Suprapubic skin (tissue), 4 donors: ENCODE measurements at regions not wholly inside any gene's neighbourhood (a gene's known extent, or its start where the extent isn't known, plus 50 kb on each side); places are given as distances from the start of the nearest gene placed in this dataset.

Experiments
- DNase-seq, 2 donors: peaks; one replicate each; pipeline ENCODE4 v3.0.0-alpha.2; 2019; ENCODE audit warnings: low spot score in 2 of 2
- H3K27ac ChIP-seq: fragments of 200-600 bp; sonication (generic); one replicate; pipeline ENCODE4 v1.5.1; 2019
- H3K27me3 ChIP-seq: fragments of 200-600 bp; sonication (generic); one replicate; pipeline ENCODE4 v1.5.1; 2019
- H3K36me3 ChIP-seq: fragments of 200-600 bp; sonication (generic); one replicate; pipeline ENCODE4 v1.5.1; 2019
- H3K4me1 ChIP-seq: fragments of 200-600 bp; sonication (generic); one replicate; pipeline ENCODE4 v1.5.1; 2019
- H3K4me3 ChIP-seq: fragments of 200-600 bp; sonication (generic); one replicate; pipeline ENCODE4 v1.5.1; 2019; ENCODE audit warnings: mild to moderate bottlenecking
- H3K9me3 ChIP-seq: fragments of 200-600 bp; sonication (generic); one replicate; pipeline ENCODE4 v1.5.1; 2019
- EP300 ChIP-seq: sonication (generic); formaldehyde crosslinking; IDR thresholded peaks from one replicate; pipeline ENCODE4 v1.6.1; 2017; ENCODE audit warnings: antibody characterized with exemption
- POLR2A ChIP-seq, 2 donors: fragments of 450-650 bp; IDR thresholded peaks; one replicate each; pipeline ENCODE4 v1.6.1; 2017; ENCODE audit warnings: antibody characterized with exemption in 2 of 2, mild to moderate bottlenecking in 2 of 2, moderate library complexity in 2 of 2
- POLR2AphosphoS5 ChIP-seq, 3 donors: sonication (generic); formaldehyde crosslinking; IDR thresholded peaks; one replicate each; pipeline ENCODE4 v1.6.1; 2017; ENCODE audit warnings: antibody characterized with exemption in 3 of 3
- WGBS: methylation state at CpG from one replicate; pipeline ENCODE4 v1.1.5; 2018; 5-methylcytosine and 5-hydroxymethylcytosine counted together
- TF ChIP-seq, protein P1 (sequence below), 2 donors: fragments of 200-600 bp in 1 of 2; fragments of 450-650 bp in 1 of 2; sonication (generic) in 1 of 2; IDR thresholded peaks; one replicate each; pipeline ENCODE4 v1.5.1; 2016 to 2019; ENCODE audit warnings: antibody characterized with exemption in 2 of 2, mild to moderate bottlenecking in 1 of 2, moderate library complexity in 1 of 2

DNA sequence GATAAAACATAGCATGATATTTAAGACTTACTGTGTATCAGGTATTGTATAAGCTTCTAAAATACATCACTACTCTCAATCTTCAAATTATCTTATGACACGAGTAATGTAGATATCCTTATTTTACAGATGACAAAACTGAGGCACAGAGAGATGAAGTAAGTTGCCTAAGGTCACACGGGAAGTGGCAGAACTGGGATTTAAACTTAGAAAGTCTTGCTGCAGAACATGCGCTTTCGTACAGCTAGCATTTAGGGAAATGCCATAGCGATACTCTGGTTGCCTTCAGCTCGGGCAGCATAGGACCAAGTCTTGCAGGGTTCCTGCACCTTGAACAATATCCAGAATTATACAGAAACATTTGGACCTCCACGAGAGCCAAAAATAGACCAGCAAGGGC, 162.4 kb downstream of the BRMS1L start:
- H3K36me3 ChIP-seq = no peaks in the 10 kb centered on the region
- WGBS = 92% methylated on average over 7 of the region's 7 CpGs
- no peaks in the 10 kb centered on the region for H3K9me3 ChIP-seq
- H3K27ac ChIP-seq = no peak overlapping the region
- H3K4me3 ChIP-seq = no peak overlapping the region
- H3K27me3 ChIP-seq = no peaks in the 10 kb centered on the region
- no peak for DNase-seq
- TF ChIP-seq POLR2A (IDR thresholded peaks at IDR 0.05) (no peak), POLR2AphosphoS5 (IDR thresholded peaks at IDR 0.05) (no peak), EP300 (no peak)
- TF ChIP-seq, protein P1, sequence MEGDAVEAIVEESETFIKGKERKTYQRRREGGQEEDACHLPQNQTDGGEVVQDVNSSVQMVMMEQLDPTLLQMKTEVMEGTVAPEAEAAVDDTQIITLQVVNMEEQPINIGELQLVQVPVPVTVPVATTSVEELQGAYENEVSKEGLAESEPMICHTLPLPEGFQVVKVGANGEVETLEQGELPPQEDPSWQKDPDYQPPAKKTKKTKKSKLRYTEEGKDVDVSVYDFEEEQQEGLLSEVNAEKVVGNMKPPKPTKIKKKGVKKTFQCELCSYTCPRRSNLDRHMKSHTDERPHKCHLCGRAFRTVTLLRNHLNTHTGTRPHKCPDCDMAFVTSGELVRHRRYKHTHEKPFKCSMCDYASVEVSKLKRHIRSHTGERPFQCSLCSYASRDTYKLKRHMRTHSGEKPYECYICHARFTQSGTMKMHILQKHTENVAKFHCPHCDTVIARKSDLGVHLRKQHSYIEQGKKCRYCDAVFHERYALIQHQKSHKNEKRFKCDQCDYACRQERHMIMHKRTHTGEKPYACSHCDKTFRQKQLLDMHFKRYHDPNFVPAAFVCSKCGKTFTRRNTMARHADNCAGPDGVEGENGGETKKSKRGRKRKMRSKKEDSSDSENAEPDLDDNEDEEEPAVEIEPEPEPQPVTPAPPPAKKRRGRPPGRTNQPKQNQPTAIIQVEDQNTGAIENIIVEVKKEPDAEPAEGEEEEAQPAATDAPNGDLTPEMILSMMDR (IDR thresholded peaks at IDR 0.05) = no peak
- H3K4me1 ChIP-seq = no peaks in the 10 kb centered on the region

GRCh38 chr14:35987731-35988130, 161.6 kb downstream of the BRMS1L start:
- Histone ChIP-seq H3K4me3 (no peak overlapping the region), H3K4me1 (no peaks in the 10 kb centered on the region), H3K27me3 (no peaks in the 10 kb centered on the region), H3K27ac (no peak overlapping the region), H3K9me3 (no peaks in the 10 kb centered on the region), H3K36me3 (no peaks in the 10 kb centered on the region)
- TF ChIP-seq POLR2A (IDR thresholded peaks at IDR 0.05) (no peak), EP300 (no peak), POLR2AphosphoS5 (IDR thresholded peaks at IDR 0.05) (no peak)
- TF ChIP-seq, protein P1 (IDR thresholded peaks at IDR 0.05) = no peak
- no peak for DNase-seq
- WGBS = 85% methylated on average over 3 of the region's 3 CpGs

- TF ChIP-seq POLR2A (IDR thresholded peaks at IDR 0.05) = no peak
- TF ChIP-seq, protein P1 (IDR thresholded peaks at IDR 0.05) = no peak
- TF ChIP-seq EP300 = no peak
- no peak for TF ChIP-seq POLR2AphosphoS5 (IDR thresholded peaks at IDR 0.05)
- DNase-seq = no peak
- no peak overlapping the region for H3K4me3 ChIP-seq
- 67% methylated on average over 2 of the region's 2 CpGs for WGBS
- no peak overlapping the region for H3K27ac ChIP-seq
- no peaks in the 10 kb centered on the region for H3K27me3 ChIP-seq
- no peaks in the 10 kb centered on the region for H3K4me1 ChIP-seq
- H3K9me3 ChIP-seq = no peaks in the 10 kb centered on the region
- no peaks in the 10 kb centered on the region for H3K36me3 ChIP-seq
Measured at GRCh38 chr14:35986219-35986573, 160.1 kb downstream of the BRMS1L start.

DNA sequence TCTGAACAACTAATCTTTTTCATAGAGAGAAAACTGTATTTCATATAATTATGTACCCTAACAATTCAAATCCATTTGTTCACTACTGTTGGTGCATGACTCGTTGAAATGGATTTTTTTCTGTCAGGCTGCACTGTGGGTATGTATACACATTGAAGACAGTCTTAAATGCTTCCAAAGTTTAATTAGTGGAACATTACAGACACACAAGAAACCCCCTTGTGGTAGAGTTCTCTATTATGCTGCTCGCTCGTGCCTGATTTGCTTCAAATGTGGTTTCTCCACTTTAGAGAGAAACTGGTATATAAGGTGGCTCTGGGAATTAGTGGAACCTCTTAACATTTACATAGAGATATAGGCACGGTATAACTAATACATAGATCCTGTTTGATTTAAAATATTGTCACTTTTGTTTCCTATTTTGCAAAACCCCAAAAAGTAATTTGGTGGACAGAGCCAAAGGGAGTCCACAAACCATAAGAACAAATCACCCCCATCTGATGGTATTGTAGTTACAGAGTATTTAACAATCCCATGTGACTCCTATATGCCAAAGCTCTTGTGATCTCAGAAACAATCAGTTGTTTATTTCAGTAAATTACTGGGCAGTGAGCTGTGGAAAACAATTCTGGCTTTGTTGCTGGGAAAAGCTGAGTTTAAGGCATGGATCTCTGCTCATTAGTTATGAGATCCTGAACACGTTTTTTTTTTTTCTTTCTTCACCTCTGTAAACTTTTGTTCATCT, 159.5 kb downstream of the BRMS1L start:
- no peaks in the 10 kb centered on the region for H3K27me3 ChIP-seq
- H3K27ac ChIP-seq = no peak overlapping the region
- DNase-seq = no peak
- H3K4me1 ChIP-seq = no peaks in the 10 kb centered on the region
- H3K36me3 ChIP-seq = no peaks in the 10 kb centered on the region
- WGBS = 51% methylated on average over 5 of the region's 5 CpGs
- TF ChIP-seq EP300 (no peak), POLR2A (IDR thresholded peaks at IDR 0.05) (no peak), POLR2AphosphoS5 (IDR thresholded peaks at IDR 0.05) (no peak)
- TF ChIP-seq, protein P1 (IDR thresholded peaks at IDR 0.05) = no peak
- no peaks in the 10 kb centered on the region for H3K9me3 ChIP-seq
- no peak overlapping the region for H3K4me3 ChIP-seq

DNA sequence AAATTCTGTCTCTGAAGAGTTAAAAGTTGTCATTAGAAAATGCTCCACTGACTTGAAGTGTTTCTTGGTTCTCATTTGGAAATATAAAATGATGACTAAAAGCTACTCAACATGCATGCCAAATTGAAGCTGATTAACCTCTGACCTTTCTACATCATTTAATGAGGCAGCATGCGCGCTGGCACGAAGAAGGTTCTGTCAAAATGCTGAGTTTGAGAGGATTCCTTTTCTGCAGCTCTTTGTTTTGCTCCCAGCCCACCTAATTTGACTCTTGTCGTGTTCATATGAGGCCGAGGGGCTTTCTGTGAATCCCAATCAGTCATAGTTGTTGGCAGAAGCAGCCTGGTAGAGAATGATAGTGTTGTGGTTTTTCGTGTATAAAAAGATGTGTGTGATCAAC, 153.4 kb downstream of the BRMS1L start:
- Histone ChIP-seq H3K4me3 (no peak overlapping the region), H3K4me1 (no peaks in the 10 kb centered on the region), H3K27ac (no peak overlapping the region), H3K36me3 (no peaks in the 10 kb centered on the region), H3K9me3 (no peaks in the 10 kb centered on the region), H3K27me3 (no peaks in the 10 kb centered on the region)
- DNase-seq = no peak
- TF ChIP-seq EP300 = no peak
- TF ChIP-seq, protein P1 (IDR thresholded peaks at IDR 0.05) = no peak
- WGBS = 59% methylated on average over 6 of the region's 6 CpGs
